NCI-H748 treated with DMSO at 0.1 percent for 48 hours (cell line): ENCODE measurements at regions not wholly inside any gene's neighbourhood (a gene's known extent, or its start where the extent isn't known, plus 50 kb on each side); places are given as distances from the start of the nearest gene placed in this dataset.
A peak's percentile ranks its signal among the peaks of the same experiment; 100 is the strongest.

Experiments
- DNase-seq: peaks from one replicate; lab custom pipeline; 2025; lab: John Stamatoyannopoulos, UW

- DNase-seq, result no peak
Observed at GRCh38 chr1:200252531-200252930, 157.3 kb downstream of the ZNF281 start.

DNA sequence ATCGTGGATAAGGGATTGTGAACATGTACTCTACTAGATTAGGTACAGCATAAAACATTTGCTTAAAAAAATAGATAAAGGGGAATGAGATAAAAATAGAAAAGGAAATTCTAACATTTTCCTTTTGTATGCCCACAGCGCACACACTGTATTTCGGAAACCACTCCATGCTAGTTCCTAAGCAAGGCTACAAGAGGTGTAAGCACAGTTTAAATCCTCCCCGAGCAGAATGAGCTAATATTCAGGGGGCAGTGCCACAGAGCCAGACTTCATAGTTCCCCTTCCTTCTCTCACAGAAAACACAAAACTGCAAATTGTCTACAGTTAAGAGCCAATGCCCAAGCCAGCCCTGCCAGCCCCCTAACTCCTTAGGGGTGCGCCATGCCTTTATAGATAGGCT, 159.4 kb downstream of the ZNF281 start:
- no peak for DNase-seq

GRCh38 chr1:200248541-200248940, 161.3 kb downstream of the ZNF281 start:
- DNase-seq, result no peak

- DNase-seq, result peak; percentile 9
Observed at GRCh38 chr1:200247518-200247917, 162.3 kb downstream of the ZNF281 start.

DNA sequence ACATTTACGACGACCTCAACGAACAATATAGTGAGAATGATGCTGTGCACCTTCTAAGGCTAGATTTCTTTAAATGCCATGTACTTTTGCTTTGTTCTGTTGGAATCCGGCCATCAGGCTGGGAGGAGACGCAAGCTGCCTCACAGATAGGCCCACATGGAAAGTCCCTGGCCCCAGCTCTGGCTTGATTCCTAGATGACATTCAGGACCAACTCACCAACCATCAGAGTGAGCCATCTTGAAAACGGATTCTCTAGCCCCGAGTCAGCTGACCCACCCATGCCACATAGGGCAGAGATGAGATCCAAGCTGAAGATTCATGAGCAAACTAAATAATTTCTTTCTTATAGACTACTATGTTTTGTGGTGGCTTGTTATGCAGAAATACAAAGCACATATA, 164.4 kb downstream of the ZNF281 start:
- no peak for DNase-seq

DNA sequence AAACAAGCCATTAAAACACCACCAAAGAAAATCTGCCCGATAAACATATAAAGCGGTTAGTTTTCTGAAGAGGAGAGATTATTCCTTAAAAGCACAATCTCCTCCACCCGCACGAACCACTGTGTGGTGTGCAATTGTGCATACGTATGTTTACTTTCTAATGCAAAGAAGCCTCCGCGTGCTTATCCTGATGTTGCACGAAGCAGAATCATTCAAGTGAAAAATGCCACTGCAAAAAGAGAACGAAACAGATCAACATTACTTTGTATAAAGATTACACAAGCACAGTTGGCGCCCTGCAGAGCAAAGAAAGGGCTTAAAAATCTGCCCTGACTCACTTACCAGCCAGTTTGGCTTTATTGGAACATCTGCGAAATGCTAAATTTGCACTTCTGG, 166.8 kb downstream of the ZNF281 start:
- DNase-seq, result no peak

GRCh38 chr1:200242110-200243041, 167.5 kb downstream of the ZNF281 start:
- peak; percentile 7 for DNase-seq

DNA sequence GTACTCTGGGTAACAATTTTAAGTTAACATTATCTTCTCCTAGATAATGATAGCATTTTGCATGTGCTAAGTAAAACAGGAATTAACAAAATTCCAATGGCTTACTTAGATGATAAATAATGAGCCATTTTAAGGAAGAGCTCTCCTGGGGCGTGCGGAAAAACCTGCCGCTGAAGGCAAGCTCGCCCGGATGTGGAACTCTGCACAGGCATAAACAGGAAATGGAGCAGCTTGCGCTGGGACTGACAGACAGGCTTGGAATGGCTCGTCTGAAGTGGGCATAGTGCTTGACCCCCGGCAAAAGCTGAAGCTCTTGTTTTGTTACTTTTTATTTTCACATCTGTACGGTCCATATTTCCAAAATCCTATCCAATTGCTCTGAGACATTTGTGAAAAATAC, 169.2 kb downstream of the ZNF281 start:
- no peak for DNase-seq

GRCh38 chr1:200238311-200238710, 171.5 kb downstream of the ZNF281 start:
- no peak for DNase-seq

DNA sequence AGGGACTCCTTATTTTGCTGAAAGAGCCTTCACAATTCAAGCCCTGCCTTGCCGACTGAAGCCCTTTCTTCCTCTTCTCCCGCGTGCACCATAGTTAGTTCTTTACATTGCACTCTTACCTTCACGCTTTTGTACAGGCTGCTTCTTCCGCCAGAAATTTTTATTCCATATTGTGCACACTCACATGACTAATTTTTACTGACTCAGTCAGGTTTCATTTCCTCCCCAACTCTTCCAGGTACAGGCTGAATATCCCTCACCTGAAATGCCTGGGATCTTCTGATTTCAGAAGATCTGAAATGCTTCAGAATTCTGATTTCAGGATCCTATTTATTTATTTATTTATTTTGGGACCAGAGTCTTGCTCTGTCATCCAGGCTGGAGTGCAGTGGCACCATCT, 172.8 kb downstream of the ZNF281 start:
- DNase-seq, result no peak

DNA sequence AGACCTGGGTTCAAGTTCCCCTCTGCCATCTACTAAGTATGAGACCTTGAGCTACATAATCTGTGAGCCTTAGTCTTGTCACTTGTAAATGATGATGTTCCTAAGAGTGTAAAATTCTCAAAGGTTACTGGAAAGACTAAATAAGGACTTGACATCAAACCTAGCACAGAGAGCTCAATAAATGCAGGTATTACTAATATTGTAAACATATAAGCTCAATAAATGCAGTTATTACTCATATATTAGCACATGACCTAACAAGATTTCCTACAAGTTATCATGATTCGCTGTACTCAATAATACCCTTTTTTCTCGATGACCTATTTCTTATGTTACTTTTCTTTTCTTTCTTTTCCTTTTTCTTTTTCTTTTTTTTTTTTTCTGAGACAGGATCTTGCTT, 174.9 kb downstream of the ZNF281 start:
- DNase-seq, result no peak

GRCh38 chr1:200233393-200233792, 176.4 kb downstream of the ZNF281 start:
- DNase-seq, result no peak

GRCh38 chr1:200231787-200232231, 178.0 kb downstream of the ZNF281 start:
- no peak for DNase-seq

- DNase-seq, result no peak
Observed at GRCh38 chr1:200230671-200231070, 179.2 kb downstream of the ZNF281 start.

- DNase-seq, result no peak
Observed at GRCh38 chr1:200228486-200228885, 181.3 kb downstream of the ZNF281 start.

DNA sequence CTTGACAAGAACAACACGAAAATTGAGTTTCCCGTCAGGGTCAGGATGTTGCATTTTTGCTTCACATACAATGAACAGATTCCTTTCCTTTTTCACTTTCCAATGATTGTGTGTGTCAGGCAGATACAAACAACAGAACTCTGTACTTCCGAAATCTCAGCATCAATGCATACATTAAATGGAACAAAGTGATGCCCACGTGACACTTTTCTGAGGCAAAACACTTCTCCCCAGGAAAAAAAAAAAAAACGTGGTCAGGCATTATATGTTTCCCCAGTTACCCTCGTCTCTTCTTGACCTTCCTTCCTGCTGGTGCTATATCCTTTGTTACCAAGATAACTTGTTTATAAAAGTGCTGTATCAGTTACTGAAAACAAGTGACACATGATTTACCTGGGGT, 181.8 kb downstream of the ZNF281 start:
- no peak for DNase-seq
